Suppressor macrophage treated with lipopolysaccharide for 4 hours (primary cell): ENCODE measurements at regions not wholly inside any gene's neighbourhood (a gene's known extent, or its start where the extent isn't known, plus 50 kb on each side); places are given as distances from the start of the nearest gene placed in this dataset.
"Not testable (repeated sequence)": the region's sequence is repeated elsewhere in the genome, so short reads cannot be mapped to it uniquely, and the experiment has no call there.

Experiments
- DNase-seq: peaks from one replicate; pipeline ENCODE4 v3.0.0-alpha.2; 2020

GRCh38 chr21:30104241-30104640 lies 62.4 kb downstream of the CLDN17 start:
- no peak for DNase-seq

GRCh38 chr21:30102871-30103270 lies 63.7 kb downstream of the CLDN17 start:
- no peak for DNase-seq

GRCh38 chr21:30101967-30102366 lies 64.6 kb downstream of the CLDN17 start:
- no peak for DNase-seq

DNA sequence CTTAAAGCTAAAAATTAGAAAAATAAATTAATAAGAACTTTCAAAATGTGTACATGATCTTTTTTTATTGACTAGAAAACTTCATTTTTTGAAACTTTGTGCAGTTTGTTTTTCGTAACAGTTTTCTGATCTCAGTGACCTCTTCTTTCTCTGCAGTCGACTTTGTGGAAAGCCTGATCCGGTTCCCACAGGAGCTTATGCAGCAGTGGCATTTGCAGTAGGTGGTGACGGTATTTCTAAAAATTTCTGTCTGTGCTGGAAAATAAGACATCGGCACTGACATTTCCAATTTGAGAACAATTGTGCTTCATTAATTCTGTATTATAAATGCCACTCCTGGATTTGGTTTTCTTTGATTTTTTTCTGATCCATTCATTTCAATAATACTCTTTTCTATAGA lies 68.8 kb downstream of the CLDN17 start:
- no peak for DNase-seq

DNA sequence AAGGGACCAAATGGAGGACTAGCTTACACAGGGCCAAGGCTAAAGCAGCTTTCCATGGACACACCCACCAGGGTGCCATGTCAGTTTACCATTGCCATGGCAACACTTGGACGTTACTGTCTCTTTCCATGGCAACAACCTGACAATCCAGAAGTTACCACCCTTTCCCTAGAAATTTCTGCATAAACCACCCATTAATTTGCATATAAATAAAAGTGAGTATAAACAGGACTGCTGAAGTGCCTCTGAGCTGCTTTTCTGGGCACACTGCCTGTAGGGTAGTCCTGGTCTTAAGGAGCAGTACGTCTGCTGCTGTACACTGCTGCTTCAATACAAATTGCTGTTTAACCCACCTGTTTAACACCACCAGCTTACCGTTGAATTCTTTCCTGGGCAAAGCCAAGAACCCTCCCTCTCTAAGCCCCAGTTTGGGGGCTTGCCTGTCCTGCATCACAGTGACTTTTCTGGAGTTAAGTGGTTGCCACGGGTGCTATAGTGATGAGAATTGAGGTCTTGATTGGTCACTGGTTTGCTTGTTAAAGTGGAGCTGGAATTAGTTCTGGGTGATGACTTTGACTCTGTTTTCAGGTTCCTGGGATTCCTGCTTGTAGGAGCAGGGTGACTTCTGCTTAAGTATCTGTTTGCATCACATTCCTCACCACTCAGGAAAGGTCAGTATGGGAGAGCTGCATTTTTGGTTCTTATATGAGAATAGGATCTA lies 83.2 kb downstream of the CLDN17 start:
- no peak for DNase-seq

DNA sequence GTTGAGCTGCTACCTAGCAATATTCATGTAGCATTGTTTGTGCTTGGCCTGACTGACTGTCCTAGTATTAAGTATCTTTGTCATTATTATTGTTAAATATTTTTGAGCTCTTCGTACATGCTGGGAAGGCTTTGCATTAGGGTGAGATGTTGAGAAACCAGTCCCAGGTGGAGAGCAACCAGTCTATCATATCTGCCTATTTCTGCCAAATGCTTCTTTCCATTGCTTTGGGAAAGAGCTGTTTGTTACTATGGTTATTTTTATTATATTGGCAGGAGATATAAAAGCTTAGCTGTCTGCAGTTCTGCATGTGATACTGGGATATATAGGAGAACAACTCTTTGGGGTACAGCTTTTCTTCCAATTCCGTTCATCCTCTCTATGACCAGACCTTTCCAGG lies 85.1 kb downstream of the CLDN17 start:
- no peak for DNase-seq

- no peak for DNase-seq
Measured at GRCh38 chr21:30072496-30072895, 94.1 kb downstream of the CLDN17 start.

- DNase-seq = no peak
Measured at GRCh38 chr21:30058928-30059327, 107.7 kb downstream of the CLDN17 start.

DNA sequence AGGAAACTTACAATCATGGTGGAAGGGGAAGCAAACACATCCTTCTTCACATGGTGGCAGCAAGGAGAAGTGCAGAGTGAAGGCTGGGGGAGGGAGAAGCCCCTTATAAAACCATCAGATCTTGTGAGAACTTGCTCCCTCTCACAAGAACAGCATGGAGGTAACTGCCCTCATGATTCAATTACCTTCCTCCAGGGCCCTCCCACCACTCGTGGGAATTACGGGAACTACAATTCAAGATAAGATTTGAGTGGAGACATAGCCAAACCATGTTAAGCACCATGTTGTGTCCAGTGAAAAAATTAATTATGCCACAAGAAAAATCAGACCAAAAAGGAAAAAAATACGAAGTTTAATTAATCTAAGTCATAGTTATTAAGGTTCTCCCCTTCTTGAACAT lies 109.5 kb downstream of the CLDN17 start:
- no peak for DNase-seq

DNA sequence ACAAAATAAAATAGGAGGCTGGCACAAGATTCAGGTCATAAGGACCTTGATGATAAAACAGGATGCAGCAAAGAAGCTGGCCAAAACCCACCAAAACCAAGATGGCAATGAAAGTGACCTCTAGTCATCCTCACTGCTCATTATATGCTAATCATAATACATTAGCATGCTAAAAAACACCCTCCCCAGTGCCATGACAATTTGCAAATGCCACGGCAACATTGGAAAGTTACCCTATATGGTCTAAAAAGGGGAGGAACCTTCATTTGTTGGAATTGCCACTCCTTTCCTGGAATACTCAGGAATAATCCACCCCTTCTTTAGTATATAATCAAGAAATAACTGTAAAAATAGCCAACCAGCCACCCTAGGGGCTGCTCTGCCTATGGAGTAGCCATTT lies 108.8 kb upstream of the GRIK1 start:
- DNase-seq = no peak

GRCh38 chr21:30044447-30045064 lies 104.8 kb upstream of the GRIK1 start:
- DNase-seq = peak; percentile 40

GRCh38 chr21:30042443-30042842 lies 102.6 kb upstream of the GRIK1 start:
- no peak for DNase-seq

DNA sequence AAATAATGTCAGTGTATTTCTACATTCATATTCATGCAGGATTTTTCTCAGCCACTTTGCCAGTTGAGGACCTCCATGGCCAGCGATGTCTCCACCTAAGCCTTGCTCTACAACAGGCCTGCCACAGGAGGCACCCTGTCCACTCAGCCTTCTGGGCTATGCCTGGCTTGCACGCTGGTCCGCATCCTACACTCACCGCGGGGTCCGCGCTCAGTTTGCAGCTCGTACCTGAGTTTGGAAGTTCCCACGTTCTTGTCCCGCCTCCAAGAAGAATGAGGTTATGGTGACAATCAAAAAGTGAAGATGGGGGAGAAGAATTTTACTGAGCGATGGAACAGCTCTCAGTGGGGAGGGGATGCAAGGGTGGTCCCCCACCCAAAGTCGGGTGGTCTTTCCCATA lies 93.6 kb upstream of the GRIK1 start:
- DNase-seq = no peak

- DNase-seq = no peak
Measured at GRCh38 chr21:30030416-30030815, 90.6 kb upstream of the GRIK1 start.

GRCh38 chr21:30028537-30028936 lies 88.7 kb upstream of the GRIK1 start:
- no peak for DNase-seq

GRCh38 chr21:30027986-30028385 lies 88.2 kb upstream of the GRIK1 start:
- no peak for DNase-seq

DNA sequence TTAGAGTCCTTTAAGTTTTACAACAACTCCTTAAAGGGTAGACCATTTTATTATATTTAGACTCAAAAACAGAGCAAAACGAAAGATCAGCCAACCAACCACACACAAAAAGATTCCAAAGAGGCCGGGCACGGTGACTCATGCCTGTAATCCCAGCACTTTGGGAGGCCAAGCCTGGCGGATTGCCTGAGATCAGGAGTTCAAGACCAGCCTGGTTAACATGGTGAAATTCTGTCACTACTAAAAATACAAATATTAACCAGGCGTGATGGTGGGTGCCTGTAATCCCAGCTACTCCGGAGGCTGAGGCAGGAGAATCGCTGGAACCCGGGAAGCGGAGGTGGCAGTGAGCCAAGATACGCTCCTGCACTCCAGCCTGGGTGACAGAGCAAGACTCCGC lies 83.3 kb upstream of the GRIK1 start:
- not testable (repeated sequence) for DNase-seq

GRCh38 chr21:30014886-30015285 lies 75.1 kb upstream of the GRIK1 start:
- no peak for DNase-seq

DNA sequence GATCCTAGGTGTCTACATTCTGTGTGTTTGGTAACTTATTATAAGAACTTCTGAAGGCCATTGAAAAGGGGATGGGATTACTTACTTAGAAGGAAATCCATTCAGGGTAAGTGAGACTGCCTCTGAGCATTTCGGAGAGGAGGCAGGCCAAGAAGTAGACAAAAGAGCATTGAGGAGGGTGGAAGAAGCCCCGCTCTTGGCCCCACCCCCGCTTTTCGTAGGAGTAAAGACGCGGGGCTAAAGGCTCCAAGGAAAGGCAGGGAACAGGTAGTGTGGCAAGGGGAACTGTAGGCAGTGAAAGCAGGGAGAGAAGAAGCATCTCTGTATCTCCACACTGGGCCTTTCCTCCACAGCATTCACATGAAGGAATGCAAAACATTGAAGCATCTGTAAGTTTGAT lies 51.8 kb upstream of the GRIK1 start:
- DNase-seq = no peak

DNA sequence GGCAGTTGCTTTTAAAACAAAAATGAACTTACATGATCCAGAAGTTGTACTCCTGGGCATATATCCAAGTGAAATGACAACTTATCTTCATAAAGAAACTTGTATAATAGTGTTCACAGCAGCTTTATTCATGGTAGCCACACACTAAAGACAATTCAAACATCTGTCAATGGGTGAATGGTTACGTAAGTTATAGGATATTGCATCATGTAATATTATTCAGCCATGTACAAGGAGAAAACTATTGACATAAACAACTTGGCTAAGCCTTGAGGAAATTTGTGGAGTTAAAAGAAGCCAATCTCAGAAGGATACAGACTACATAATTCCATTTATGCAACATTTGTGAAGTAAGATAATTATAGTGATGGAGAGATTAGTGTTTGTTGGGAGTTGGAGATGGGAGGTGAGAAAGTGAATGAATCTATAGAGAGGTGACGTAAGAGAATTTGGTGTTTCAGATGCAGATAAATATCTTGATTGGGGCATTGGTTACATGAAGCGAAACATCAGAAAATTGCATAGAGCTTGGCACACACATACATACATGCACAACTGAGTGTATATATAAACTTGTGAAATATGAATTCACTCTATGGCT lies 49.9 kb upstream of the GRIK1 start:
- DNase-seq = no peak
